HG02938 (cell line): ENCODE measurements at regions not wholly inside any gene's neighbourhood (a gene's known extent, or its start where the extent isn't known, plus 50 kb on each side); places are given as distances from the start of the nearest gene placed in this dataset.

Source experiments
- ATAC-seq: cut with Tn5 transposase; IDR thresholded peaks from one replicate; pipeline ENCODE4 v1.9.1; 2021; ENCODE audit warnings: mild to moderate bottlenecking, moderate library complexity; ENCODE audit not compliant: unreplicated experiment

DNA sequence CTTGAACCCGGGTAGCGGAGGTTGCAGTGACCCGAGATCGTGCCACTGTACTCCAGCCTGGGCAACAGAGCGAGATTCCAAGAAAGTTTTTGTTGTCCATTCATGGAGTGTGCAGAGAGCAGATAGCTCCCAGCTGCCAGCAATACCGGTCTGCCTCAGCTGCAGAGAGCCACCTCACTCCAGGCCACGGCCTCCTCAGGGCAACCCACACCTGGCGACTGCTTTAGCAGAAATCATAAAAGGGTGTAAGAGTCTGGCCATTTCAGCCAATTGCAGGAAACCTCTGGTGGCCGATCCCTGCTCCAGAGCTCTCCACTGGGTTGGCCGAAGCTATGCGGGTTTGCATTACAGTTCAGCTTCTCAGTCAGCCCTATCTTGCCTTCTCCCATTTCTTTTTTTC, 227.4 kb upstream of the BCOR start:
- no peak for ATAC-seq

DNA sequence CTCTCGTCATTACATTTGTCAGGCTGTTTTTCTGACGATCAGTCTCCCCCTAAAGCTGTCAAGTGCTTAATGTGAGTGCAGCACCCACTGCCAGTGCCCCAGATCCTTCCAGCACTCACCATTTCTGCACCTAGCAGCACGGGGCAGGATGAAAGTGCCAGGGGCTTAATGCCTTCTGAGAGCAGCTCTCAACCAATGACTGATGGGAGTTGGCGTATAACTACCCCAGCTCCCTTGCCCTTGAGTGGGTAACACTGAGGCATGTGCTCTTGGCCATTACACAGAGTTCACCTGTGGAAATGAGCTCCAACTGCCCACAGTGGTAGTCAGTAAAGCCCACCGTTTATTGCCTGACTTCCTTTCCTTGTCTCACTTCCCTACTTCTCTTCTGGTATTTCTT, 226.2 kb upstream of the BCOR start:
- ATAC-seq = no peak

DNA sequence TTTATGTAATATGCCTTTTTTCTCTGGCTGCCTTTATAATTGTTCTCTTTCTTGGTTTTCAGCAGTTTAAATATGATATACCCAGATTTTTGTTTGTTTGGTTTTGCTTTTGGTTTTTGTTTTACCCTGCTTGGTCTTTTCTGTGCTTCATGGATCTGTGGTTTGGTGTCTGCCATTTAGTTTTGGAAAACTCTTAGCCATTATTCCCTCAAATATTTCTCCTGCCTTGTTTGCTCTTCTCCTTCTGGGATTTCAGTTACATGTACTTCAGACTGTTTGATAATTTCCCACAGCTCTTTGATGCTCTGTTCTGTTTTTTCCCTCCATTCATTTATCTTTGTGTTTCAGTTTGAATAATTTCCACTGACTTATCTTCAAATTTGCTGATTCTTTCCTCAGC, 223.1 kb upstream of the BCOR start:
- no peak for ATAC-seq

DNA sequence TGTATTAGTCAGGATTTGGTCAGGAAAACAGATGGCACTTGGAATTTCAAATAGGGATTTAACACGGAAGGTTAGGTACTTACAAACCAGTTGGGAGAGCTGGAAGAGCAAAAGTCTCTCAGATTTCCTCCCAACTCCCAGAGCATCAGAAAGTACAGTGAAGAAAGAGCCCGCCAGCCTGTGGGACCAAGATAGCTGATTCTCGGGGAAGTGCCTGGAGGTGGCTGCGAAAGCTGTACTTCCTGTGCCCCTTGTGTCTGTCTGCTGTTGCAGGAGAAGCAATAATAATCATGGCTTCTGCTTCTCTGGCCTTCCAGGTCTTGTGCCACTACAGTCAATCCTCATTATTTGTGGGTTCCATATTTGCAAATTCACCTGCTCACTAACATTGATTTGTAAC, 221.0 kb upstream of the BCOR start:
- ATAC-seq = no peak

DNA sequence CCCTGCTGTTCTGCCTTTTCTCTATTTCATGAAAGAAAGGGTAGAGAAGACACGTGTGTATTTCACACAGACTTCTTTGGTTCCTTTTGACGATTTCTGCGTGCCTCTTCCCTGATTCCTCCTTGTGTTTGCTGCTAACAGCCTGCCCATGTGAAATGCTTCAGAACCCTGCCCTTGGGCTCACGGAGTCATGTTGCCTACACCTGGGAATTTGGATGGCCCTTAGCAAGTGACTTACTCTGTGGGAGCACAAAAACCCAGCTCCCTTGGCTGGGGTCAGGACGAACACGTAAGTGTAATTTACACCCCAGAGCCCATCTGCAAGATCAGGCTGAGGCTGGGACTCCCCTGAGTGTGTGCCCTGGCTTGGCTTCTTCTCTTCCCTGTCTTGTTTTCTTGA, 220.3 kb upstream of the BCOR start:
- ATAC-seq = no peak

DNA sequence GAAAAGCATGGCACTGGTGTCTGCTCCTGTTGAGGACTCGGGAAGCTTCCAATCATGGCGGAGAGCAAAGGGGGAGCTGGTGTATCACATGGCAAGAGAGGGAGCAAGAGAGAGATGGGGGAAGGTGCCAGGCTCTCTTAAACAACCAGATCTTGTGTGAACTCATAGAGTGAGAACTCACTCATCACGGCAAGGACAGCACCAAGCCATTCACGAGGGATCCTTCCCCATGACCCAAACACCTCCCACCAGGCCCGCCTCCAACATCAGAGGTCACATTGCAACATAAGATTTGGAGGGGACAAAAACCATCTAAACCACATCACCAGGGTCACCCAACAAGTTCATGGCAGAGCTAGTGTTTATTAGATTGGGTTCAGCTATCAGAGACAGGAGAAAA, 218.7 kb upstream of the BCOR start:
- no peak for ATAC-seq

DNA sequence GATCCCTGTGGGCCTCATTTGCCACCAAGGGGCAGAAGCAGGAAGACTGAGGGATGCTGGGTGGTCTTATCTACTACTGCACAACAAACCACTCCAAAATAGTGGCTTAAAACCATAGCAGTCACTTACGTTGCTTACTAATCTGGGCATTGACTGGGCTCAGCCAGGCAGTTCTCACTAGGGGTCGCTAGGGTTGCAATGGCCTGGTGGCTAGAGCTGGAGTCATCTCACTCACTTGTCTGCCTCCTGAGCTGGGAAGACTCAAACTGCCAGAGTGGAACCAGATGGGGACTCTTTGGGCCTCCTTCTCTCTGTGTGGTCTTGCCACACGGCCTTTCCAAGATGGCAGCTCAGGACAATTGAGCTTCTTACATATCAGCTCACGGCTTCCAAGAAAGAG, 216.3 kb upstream of the BCOR start:
- no peak for ATAC-seq

DNA sequence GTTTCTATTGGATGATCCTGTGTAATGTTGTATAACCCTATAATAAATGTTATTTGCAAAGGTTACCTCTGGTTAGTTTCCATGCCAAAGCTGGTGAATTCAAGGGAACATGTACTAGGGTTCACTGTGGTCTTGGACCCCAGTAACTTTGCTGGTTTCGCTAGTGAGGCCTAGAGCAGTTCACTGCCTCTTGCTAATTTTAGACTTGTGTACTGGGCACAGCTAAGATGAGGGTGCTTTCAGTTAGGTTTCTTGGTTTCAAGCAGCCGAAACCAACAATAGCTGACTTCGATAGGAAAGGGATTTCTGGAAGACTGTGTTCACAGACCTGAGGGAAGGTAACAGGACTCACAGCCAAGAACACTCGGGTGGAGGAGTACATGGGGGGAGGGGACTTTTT, 215.5 kb upstream of the BCOR start:
- ATAC-seq = no peak

DNA sequence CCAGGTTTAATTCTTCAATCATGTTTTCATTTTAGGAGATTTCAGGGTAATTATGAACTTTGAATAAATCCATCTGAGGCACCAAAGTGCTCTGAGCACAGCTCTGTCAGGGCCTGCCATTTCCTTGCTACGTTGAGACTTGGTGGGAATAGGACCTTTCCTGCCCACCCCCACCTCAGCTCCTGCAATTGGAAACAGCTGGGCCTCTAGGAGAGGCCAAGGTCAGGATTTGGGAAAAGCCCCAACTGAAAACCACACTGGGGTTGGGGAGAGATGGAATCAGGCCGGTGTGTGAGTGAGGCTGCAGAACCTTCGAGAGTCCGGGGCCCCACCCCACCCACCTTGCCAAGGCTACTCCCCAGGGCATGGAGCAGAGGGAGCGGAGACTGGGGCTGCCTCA, 212.7 kb upstream of the BCOR start:
- no peak for ATAC-seq

DNA sequence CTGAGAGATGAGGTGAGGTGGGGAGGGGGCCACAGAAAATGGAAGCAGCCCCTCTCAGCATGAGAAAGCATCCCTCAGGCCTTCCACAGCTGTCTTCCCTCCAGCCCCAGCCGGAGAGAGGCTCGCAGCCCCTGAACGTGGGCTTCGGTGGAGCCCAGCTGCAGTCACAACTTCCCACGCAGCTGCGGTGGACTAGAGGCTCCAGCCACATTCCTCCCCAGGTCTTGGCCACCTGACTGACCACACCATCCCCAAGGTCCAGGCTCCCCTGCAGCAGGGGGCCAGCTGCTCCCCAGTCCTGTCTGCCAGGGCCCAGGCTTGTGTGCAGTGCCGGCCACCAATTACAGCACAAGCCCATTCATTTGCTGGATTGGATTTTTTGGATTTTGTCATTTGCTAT, 212.3 kb upstream of the BCOR start:
- no peak for ATAC-seq

DNA sequence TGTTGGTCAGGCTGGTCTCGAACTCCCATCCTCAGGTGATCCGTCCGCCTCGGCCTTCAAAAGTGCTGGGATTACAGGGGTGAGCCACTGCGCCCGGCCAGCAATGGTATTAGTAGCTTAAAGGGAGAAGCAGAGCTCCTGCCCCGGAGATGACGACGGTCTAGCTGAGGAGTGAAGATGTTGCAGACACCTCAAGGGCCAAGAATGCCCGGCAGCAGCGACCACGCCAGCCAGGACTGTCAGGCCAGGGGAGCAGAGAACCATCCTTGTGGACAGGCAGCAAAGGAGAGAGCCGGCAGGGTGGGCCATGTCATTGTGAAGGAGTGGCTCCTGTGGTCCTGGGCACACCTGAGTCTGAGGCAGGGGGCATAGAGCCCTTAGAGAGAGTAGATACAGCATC, 210.1 kb upstream of the BCOR start:
- ATAC-seq = no peak

DNA sequence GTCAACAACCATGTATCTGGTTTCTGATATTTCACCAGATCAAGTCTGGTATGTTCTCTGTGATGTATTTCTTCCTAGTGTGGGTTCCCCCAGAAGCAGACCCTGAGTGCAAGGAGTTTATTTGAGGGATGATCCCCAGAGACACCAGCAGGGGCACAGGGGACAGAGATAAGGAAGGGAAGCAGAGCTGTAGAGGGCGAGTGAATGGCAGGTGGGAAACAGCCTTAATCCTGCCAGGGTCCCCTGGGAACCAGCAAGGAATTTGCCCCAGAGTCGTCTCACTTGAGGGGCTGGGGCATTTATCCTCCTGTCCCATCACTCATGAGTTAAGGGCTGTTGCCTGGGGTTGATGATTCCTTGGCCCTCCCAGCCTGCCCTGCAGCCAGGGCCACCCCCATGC, 206.4 kb upstream of the BCOR start:
- no peak for ATAC-seq

DNA sequence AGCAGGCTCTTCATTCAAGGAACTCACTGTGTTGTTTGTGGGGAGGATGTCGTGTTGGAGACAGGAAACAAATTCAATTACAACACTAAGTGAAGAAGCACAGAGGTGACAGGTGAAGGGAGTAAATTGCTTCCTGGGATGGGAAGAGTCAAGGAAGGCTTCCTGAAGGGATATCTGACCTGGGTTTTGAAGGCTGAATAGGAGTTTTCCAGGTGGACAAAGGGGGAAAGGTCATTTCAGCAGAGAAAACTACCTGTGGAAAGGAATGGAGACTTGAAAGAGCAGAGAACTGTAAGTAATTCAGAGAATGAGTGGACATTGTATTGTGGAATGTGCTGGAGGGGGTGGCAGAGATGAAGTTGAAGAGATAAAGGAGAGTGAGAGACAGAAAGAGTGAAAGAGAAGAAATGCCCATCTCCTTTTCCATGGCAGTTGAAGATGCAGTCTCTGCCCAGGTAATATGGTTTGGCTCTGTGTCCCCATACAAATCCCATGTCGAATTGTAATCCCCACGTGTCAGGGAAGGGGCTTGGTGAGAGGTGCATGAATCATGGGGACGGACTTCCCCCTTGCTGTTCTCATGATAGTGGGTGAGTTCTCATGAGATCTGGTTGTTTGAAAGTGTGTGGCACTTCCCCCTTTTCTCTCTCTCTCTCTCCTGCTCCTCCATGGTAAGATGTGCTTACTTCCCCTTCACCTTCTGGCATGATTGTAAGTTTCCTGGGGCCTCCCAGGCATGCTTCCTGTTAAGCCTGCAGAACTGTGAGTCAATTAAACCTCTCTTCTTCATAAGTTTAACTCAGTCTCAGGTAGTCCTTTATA, 205.7 kb upstream of the BCOR start:
- no peak for ATAC-seq

DNA sequence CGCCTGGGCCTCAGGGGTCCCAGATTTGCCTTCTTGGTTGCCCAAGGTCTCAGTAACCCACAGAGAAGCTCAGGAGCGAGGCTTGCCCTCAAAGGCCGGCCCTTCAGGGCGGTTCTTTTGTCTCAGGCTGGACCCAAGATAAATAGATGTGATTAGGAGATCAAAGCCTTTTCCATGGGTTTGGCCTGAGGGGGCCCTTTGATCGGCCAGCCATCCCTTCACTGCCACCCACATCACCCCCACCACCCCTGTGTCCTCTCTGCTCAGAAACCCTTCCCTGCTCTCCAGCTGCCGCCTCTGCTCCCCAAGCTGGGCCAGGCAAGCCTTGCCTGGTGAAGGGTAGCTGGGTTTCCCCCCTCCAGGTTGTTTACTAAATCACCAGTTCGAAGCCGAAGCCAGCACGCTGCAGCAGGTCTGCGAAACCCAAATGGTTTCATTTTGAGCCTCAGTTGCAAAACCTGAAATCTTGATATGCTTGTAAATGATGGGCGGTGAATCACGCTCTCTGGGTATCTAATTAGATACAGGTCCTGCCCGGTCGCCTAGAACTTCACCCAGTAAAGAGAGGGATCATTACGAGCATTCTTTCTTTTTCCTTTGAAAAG, 202.6 kb upstream of the BCOR start:
- ATAC-seq = no peak

DNA sequence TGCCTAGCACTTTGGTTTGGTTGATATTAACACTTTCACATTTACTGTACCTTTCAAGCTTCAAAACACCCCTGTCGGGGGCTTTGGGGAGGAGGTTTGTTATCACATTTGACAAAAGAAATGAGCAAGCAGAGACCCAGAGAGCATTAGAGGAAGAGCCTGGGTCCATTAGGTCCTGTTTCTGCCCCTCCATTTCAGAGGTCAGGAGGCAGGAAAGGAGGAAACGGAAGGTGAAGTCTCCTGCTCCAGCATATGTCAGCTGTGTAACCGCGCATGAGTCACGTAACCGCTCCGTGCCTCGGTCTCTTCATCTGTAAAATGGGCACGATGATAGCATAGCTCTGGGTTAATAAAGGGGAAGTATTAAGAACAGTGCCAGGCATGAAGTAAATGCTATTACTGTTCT, 201.9 kb upstream of the BCOR start:
- ATAC-seq = no peak

DNA sequence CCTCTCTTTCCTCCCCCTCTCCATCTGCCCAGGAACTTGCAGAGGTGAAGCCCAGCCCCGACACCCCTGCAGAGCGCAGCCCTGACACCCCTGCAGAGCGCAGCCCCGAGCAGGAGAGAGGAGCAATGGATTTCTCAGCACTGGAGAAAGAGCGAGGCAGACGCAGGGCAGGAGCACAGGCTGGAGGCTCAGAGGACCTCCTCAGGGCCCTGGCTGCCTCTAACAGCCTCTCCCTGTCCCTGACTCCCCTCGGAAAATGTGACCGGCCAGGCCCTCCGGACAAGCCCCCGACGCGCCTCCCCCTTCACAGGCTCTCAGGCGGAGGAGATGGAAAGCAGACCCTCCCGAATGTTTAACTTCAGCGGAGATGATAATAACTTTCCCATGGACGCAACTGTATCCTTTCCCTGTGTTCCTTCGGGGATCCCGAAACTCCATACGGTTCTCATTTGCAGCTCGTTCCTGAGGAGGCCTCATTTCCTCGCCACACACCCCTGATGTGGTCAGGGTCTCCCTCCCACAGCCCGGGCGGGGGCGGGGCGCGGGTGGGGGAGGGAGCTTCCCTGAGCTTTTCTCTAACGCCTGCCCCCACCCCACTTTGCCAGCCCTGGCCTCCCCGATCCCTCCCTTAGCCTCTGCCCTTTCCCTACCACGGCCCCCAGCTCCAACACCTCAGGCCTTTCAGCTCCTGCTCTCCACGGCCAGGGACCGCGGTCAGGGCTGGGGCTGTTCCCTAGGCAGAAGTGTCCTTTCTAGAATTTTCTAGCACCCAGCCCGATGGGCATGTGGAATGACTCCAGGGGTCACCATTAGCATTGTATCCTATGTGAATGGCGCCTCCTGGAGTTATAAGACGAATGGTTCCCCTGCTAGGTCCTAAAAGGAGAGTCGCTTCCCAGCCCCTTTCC, 201.1 kb upstream of the BCOR start:
- ATAC-seq = no peak

DNA sequence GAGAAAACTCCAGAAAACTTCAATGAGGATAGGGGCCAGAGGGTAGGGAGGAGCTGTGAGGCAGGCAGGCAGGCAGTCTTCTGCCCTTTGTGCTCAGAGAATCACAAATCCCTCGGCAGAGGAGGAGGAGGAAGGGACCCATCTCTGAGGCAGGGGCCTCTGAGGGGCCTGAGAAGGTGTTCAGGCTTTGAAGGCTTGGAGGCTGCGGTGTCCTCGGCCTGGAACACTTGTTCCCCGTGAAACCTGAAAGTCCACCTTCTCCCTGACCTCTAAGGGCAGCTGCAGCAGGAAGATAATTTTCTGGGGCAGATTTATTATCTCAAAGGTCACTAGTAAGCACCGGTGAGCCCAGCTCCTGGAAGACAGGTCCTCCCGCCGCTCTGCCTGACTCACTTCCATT, 200.3 kb upstream of the BCOR start:
- no peak for ATAC-seq

DNA sequence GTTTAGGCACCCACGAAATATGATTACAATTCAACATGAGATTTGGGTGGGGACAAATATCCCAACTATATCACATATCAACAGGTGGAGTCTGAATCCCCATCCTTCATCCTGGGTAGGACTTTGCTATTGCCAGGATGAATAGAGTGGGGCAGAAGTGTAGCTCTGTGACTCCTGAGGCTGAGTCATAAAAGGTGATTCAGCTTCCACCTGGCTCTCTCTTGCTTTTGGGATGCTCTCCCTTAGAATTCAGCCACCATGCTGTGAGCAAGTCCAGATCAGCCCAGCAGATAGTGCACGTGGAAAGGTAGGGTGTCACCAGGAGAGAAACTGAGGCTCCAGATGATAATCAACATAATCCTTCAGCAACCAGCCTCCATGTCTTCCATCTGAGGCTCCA, 193.8 kb upstream of the BCOR start:
- no peak for ATAC-seq

DNA sequence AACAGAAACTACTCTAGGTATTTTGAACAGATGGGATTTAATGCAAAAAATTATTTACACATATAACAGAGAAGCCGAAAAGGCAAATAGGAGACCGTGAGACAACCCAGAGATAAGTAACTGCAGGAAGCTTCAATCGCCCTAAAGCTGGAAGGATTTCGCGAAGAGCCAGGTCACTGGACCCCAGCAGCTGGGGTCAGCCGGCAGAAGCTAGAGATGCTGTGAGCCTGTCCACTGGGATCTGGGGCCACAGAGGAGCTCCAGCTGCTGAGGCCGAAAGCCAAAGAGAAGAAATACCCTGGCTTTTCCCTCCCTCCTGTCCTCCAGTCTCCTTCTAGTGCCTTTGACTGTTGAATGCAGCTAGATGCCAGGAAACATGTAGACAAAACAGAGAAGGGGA, 192.8 kb upstream of the BCOR start:
- no peak for ATAC-seq

DNA sequence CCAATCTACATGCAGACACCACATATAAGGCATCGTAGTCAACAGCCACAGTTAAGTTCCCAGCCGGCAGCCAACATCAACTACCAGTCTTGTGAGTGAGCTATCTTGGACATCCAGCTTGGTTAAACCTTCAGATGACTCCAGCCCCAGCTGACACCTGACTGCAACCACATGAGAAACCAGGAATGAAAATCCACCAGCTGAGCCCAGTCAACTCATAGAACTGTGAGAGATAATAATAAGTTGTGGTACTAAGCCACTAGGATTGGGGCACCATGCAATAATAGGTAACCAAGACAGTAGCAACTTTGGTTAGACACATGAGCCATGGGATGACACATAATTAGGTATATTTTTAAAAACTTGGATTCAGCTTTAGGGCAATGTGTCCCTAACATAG, 188.1 kb upstream of the BCOR start:
- ATAC-seq = no peak

DNA sequence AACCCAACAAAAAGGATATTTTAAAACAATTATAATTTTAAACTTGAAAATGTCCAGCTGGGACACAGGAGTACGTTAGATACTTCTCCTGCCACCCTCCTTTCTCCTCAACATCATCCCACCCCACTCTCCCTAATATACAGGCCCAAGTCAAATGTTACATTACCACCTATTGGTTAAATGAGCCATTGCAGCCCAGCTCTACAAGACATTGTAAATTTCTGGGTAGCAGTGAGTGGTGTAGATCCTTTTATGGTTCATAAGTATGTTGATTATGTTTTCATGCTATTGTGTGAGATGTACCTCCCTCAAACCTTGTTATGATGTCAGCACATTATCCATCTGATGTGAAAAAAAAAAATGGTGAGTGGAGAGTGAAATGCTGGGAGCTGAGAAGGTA, 187.1 kb upstream of the BCOR start:
- no peak for ATAC-seq

DNA sequence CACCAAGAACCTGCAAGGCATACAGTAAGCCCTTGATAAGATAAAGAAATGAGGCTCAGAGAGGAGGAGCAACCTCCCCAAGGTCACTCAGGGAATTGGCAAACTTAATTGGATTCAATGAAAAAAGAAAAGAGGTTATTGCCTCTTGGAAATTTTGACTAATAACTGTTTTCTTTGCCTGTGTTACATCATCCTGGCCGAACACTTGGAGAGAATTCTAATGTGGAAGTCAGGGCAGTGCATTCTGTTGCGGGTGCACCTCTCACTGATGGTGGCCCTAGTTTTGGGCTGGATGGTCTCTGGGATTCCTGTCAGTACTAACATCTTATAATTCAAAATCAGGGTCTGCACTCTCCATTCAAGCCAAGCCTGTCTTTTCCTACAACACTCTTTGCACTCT, 186.2 kb upstream of the BCOR start:
- ATAC-seq = no peak
